HG03097 (cell line): ENCODE measurements at regions not wholly inside any gene's neighbourhood (a gene's known extent, or its start where the extent isn't known, plus 50 kb on each side); places are given as distances from the start of the nearest gene placed in this dataset.

Source experiments
- ATAC-seq: cut with Tn5 transposase; IDR thresholded peaks from one replicate; pipeline ENCODE4 v1.9.1; 2021; ENCODE audit not compliant: unreplicated experiment, low FRiP score

- no peak for ATAC-seq
Measured at GRCh38 chr4:123898946-123899666, 502.5 kb downstream of the SPRY1 start.

DNA sequence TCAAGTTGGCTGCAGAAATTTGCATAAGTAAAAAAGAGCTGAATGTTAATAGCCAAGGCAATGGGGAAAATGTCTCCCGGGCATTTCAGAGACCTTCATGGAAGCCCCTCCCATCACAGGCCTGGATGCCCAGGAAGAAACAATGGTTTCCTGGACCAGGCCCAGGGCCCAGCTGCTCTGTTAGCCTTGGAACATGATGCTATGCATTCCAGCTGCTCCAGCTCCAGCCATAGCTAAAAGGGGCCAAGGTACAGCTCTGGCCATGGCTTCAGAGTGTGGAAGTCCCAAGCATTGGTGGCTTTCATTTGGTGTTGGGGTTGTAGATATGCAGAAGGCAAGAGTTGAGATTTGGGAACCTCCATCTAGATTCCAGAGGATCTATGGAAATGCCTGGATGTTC is 508.3 kb downstream of the SPRY1 start:
- ATAC-seq: no peak

DNA sequence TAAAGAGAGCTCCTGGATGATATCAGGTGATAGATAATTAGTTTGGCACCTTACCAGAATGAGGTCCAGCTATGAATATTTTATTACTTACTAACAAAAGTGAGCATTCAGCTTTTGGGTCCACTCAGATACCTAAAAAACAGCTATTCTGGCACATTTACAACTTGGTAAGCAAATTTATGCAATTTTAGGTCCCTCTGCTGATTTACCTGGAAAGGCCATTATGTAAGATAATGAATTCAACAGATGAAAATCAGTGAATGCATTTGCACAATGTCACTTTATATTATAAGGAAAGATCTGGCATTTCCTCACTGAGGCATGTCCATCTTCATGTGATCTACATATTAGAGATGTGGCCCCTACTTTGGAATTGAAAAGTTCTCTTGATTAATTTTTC is 517.0 kb downstream of the SPRY1 start:
- no peak for ATAC-seq

- ATAC-seq: no peak
Measured at GRCh38 chr4:123916821-123917220, 520.2 kb downstream of the SPRY1 start.

DNA sequence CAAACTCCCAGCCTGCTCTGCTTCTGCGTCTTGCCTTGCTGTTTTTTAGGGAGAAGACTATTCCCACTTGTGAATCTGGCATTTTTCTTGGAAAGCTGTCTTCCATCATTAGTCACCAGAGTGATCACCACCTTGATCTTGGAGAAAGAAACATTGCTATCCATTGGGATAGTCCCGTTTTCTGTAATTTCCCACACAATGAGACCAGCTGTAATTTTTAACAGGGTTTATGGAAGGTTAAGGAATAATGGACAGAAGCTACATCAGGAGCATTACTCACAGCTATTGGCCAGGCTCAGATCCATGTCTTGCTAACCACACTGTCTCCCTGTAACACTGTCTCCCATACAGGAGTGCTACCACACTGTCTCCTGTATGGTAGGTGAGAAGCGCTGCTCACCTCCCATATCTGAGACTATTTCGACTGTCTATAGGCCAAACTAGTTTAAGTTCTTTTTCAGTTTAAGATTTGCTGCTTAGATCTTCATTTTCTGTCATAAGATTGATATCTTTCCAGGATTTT is 523.0 kb downstream of the SPRY1 start:
- ATAC-seq: no peak

- no peak for ATAC-seq
Measured at GRCh38 chr4:123921339-123921738, 524.7 kb downstream of the SPRY1 start.

DNA sequence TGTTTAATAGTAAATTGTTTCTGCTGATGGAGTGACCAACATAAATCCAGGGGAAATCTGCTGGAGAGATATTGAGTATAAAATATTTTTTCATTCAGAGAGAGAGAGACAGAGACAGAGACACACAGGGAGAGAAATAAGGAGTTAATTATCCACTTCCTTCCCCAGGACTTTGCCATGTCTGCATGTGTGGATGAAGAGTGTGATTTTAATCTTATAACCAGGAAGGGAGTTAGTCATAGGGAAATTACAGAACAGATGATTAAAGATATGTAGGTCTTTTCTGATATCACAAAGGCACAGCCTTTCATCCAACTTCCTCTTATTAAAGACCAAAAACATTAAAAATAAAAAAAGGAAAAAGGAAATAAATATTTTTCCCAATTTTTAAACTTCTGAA is 526.3 kb downstream of the SPRY1 start:
- ATAC-seq: no peak

- ATAC-seq: no peak
Measured at GRCh38 chr4:123924536-123924935, 527.9 kb downstream of the SPRY1 start.

- no peak for ATAC-seq
Measured at GRCh38 chr4:123929565-123929964, 533.0 kb downstream of the SPRY1 start.

GRCh38 chr4:123930996-123931395 is 534.4 kb downstream of the SPRY1 start:
- no peak for ATAC-seq

GRCh38 chr4:123934096-123934495 is 537.5 kb downstream of the SPRY1 start:
- ATAC-seq: no peak

GRCh38 chr4:123936621-123937043 is 540.0 kb downstream of the SPRY1 start:
- ATAC-seq: no peak

- ATAC-seq: no peak
Measured at GRCh38 chr4:123937581-123937980, 541.0 kb downstream of the SPRY1 start.

- ATAC-seq: no peak
Measured at GRCh38 chr4:123939621-123940020, 543.0 kb downstream of the SPRY1 start.

DNA sequence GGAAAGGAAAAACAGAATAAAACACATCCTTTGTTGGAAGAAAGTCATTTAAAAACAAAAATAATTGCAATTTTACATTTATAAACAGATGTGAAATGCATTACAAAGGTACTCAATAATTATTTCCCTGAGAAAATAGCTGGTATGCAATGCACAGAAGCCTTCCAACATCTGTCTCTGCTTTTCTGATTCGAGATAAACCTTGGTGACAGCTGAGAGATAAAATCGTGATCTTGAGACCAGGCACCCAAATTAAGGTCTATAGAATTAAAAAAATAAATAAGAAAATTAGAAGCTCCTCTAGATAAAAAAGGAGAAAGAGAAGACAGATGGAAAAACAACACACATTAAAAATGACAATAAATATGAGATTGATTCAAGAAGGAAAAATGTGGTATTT is 544.0 kb downstream of the SPRY1 start:
- ATAC-seq: no peak

- ATAC-seq: no peak
Measured at GRCh38 chr4:123941306-123941705, 544.7 kb downstream of the SPRY1 start.

DNA sequence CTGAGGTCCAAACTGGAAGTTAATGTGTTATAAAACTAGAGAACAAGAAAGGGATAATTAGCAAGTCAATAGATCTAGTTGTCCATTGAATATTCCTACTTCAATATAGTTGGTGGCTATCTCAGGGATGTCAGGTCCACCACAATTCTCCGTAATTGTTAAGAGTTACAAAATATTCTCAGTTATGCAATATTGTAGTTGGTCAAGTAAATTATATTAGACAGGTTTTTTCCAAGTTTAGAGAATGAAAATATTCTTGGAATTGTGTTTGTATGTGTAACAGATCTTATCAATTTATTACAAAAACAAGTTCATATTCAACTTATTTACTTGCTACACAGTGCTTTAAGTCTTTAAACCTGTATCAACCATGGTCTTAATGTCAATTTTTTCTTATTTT is 547.4 kb downstream of the SPRY1 start:
- ATAC-seq: no peak

DNA sequence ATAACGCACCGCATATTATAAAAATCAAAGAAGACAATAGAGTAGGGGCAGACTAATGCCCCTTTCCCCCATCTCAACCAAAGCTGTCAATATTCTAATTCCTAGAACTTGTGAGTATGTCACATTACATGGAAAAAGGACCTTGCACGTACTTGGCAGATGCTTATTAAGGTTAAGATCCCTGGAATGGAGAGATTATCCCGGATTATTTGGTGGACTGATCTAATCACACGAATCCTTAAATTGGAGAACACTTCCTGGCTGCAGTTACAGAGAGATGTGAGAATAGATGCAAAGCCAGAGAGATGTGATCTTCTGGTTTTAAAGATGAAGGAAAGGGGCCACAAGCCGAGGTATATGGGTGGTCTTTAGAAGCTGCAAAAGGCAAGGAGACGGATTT is 548.7 kb downstream of the SPRY1 start:
- ATAC-seq: no peak

DNA sequence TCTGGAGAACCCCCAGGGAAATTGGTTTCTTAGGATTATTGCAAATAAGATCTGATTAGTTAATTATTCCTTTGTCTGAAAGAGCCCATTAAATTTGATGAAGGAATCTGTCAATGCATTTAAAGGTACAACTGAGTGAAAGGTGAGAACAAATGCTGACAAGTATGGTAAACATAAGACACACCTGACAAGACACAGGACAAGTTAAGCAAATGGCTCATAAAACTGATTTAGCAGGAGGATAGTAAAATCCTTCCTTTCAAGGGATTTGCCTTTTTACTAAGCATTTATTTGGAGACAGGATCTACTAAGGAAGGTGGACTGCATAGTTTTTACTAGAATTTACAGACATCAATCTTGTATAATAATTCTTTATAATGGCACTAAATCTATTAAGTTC is 553.9 kb downstream of the SPRY1 start:
- no peak for ATAC-seq

DNA sequence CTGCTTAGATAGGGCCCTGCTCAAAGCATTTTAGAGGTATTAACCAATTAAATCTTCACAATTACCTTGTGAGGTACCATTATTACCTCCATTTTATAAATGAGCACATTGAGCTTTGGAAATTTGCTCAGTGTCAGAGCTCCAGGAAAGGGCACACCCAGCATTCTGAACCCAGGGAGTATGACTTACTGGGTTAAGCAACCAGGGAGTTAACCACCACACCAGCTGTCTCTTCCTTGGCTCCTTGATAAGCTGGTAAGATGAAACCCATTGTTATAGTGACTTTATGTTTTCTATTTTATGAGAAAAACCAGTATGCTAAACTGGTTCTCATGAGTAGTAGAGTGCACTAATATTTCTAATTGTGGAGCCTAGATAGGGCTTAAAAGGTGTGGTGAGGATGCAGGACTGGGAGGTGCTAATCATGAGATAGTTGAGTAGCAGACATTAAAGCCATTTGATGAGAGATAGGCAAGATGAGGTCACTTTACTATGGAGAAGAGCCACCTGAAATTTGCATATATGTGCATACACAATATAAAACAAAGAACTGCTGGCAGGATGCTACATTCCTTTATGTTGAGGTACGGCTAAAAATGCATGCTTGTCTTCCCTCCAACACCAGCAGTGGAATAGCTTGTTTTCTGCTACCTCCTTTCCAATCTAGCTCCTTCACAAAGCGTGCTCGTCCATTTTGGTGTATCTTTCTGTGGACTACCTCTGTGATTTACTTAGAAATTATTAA is 556.1 kb downstream of the SPRY1 start:
- no peak for ATAC-seq

DNA sequence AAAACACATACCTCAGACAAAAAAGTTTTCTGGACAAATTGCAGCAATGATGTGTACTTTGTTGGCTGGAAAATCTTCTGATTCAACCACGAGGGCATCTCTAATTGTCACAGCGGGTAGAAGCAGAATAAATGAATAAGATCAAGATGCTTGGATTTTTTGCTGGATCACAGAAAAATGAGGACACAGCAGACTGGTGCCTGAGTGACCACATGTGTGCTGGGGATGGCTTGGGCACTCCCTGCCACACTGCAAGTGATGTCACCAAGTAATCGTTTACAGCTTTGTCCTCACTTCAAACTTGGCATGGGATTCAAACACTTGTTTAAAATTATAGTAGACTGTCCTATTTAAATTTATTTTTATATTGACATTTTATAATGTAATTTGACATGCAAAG is 557.0 kb downstream of the SPRY1 start:
- ATAC-seq: no peak

DNA sequence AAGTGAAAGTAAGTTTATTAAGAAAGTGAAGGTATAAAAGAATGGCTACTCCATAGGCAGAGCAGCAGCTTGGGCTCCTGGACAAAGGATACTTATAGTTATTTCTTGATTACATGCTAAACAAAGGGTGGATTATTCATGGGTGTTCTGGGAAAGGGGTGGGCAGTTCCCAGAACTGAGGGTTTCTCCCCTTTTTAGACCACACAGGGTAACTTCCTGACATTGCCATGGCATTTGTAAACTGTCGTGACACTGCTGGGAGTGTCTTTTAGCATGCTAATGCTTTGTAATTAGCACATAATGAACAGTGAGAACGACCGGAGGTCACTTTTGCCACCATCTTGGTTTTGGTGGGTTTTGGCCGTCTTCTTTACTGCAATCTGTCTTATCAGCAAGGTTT is 557.6 kb downstream of the SPRY1 start:
- no peak for ATAC-seq
